ENCODE measurements at regions not wholly inside any gene's neighbourhood (a gene's known extent, or its start where the extent isn't known, plus 50 kb on each side); places are given as distances from the start of the nearest gene placed in this dataset.
A peak's percentile ranks its signal among the peaks of the same experiment; 100 is the strongest.

- H3K4me3 ChIP-seq (ENCODE audit: control insufficient read depth, low read depth, low read length) = no peak overlapping the region
- DNase-seq (ENCODE audit: low read depth) = peak; percentile 67
- TF ChIP-seq CTCF (conservative IDR thresholded peaks at IDR 0.05; ENCODE audit: control insufficient read depth, insufficient read depth, low read depth, low read length) = no peak
These were observed 49.9 kb upstream of the LAPTM5 start for GRCh38 chr1:30807318-30808066.

Measured in fibroblast of mammary gland (primary cell).